Esophagus squamous epithelium (tissue), 4 donors: ENCODE measurements at regions not wholly inside any gene's neighbourhood (a gene's known extent, or its start where the extent isn't known, plus 50 kb on each side); places are given as distances from the start of the nearest gene placed in this dataset.

Experiments used
- POLR2A ChIP-seq, 4 donors: fragments of 450-650 bp; IDR thresholded peaks; one replicate each; pipeline ENCODE4 v1.6.1; 2017; ENCODE audit warnings: antibody characterized with exemption in 4 of 4, mild to moderate bottlenecking in 4 of 4, moderate library complexity in 3 of 4
- TF ChIP-seq, protein P1 (sequence below), 6 experiments: fragments of 450-650 bp in 4 of 6; fragments of 200-600 bp in 2 of 6; sonication (generic) in 2 of 6; IDR thresholded peaks; one replicate each; pipeline ENCODE4 v1.5.1; 2016 to 2019; ENCODE audit warnings: antibody characterized with exemption in 6 of 6, mild to moderate bottlenecking in 4 of 6, moderate library complexity in 4 of 6

- TF ChIP-seq, protein P1, sequence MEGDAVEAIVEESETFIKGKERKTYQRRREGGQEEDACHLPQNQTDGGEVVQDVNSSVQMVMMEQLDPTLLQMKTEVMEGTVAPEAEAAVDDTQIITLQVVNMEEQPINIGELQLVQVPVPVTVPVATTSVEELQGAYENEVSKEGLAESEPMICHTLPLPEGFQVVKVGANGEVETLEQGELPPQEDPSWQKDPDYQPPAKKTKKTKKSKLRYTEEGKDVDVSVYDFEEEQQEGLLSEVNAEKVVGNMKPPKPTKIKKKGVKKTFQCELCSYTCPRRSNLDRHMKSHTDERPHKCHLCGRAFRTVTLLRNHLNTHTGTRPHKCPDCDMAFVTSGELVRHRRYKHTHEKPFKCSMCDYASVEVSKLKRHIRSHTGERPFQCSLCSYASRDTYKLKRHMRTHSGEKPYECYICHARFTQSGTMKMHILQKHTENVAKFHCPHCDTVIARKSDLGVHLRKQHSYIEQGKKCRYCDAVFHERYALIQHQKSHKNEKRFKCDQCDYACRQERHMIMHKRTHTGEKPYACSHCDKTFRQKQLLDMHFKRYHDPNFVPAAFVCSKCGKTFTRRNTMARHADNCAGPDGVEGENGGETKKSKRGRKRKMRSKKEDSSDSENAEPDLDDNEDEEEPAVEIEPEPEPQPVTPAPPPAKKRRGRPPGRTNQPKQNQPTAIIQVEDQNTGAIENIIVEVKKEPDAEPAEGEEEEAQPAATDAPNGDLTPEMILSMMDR (IDR thresholded peaks at IDR 0.05): no peak
- TF ChIP-seq POLR2A (IDR thresholded peaks at IDR 0.05): no peak
Measured at GRCh38 chr4:181007751-181008150, 1235.5 kb upstream of the TENM3 start.
